Testis (tissue), 2 donors: ENCODE measurements at regions not wholly inside any gene's neighbourhood (a gene's known extent, or its start where the extent isn't known, plus 50 kb on each side); places are given as distances from the start of the nearest gene placed in this dataset.

ENCODE experiments used
- CTCF ChIP-seq, 3 experiments: fragments of 450-650 bp in 2 of 3; fragments of 200-600 bp in 1 of 3; sonication (generic) in 1 of 3; IDR thresholded peaks; one replicate each; pipeline ENCODE4 v1.5.1; 2016 to 2019; ENCODE audit warnings: antibody characterized with exemption in 3 of 3, mild to moderate bottlenecking in 2 of 3, moderate library complexity in 1 of 3
- POLR2A ChIP-seq: fragments of 450-650 bp; IDR thresholded peaks from one replicate; pipeline ENCODE4 v1.6.1; 2017; ENCODE audit warnings: antibody characterized with exemption, mild to moderate bottlenecking, moderate library complexity

DNA sequence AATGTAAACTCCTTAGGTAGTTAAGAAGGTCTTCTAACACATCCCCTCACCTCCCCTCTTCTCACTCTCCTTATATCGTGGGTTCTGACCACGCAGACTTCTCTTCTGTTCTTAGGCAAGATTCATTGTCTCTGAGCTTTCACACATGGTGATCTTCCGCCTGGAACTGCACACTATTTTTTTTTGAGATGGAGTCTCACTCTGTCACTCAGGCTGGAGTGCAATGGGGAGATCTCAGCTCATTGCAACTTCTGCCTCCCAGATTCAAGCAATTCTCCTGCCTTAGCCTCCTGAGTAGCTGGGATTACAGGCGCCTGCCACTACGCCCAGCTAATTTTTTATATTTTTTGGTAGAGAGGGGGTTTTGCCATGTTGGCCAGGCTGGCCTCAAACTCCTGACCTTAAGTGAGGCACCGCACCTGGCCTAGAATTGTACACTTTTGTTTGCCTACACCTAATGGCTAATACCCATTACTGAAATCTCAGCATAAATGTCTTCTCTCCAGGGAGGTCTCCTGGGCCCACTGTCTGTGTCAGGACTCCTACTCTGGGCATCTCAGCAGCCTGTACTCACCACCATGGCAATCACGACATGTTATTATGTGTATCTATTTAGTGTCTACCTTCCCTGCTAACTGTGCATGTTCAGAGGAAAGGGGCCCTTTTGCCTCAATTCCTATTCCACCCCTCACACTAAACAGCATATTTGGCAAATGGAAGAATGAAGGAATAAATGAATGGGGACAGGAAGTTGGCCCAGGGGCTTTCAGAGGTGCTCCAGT is 646.3 kb upstream of the DPP6 start:
- TF ChIP-seq CTCF (IDR thresholded peaks at IDR 0.05), result no peak
- no peak for TF ChIP-seq POLR2A
